ENCODE measurements at regions not wholly inside any gene's neighbourhood (a gene's known extent, or its start where the extent isn't known, plus 50 kb on each side); places are given as distances from the start of the nearest gene placed in this dataset.

GRCh38 chr2:40592218-40592617 is 140.3 kb upstream of the SLC8A1 start:
- Histone ChIP-seq H3K27me3 (ENCODE audit: insufficient read depth, poor library complexity, severe bottlenecking) (no peaks in the 10 kb centered on the region), H3K4me3 (replicated peaks; ENCODE audit: insufficient read depth, low read length) (no peak overlapping the region), H3K27ac (replicated peaks) (no peak overlapping the region)
- DNase-seq (ENCODE audit: low read depth in 1 of 2, low spot score in 1 of 2) = no peak
- TF ChIP-seq REST (IDR thresholded peaks at IDR 0.05; ENCODE audit: insufficient replicate concordance, low read depth) (no peak), SPI1 (IDR thresholded peaks at IDR 0.05; ENCODE audit: borderline replicate concordance, low read depth) (no peak), POLR2AphosphoS5 (IDR thresholded peaks at IDR 0.05; ENCODE audit: low read depth) (no peak), CTCF (IDR thresholded peaks at IDR 0.05; ENCODE audit: insufficient read depth, low read length) (no peak)

GRCh38 chr2:40606862-40607261 is 155.0 kb upstream of the SLC8A1 start:
- Histone ChIP-seq H3K4me3 (replicated peaks; ENCODE audit: insufficient read depth, low read length) (no peak overlapping the region), H3K27ac (replicated peaks) (no peak overlapping the region), H3K27me3 (ENCODE audit: insufficient read depth, poor library complexity, severe bottlenecking) (no peaks in the 10 kb centered on the region)
- no peak for DNase-seq (ENCODE audit: low read depth in 1 of 2, low spot score in 1 of 2)
- TF ChIP-seq SPI1 (IDR thresholded peaks at IDR 0.05; ENCODE audit: borderline replicate concordance, low read depth) = no peak
- TF ChIP-seq GABPA (IDR thresholded peaks at IDR 0.05; ENCODE audit: low read depth) = no peak
- TF ChIP-seq REST (IDR thresholded peaks at IDR 0.05; ENCODE audit: insufficient replicate concordance, low read depth) = no peak
- TF ChIP-seq CTCF (IDR thresholded peaks at IDR 0.05; ENCODE audit: insufficient read depth, low read length) = no peak
- no peak for TF ChIP-seq POLR2AphosphoS5 (IDR thresholded peaks at IDR 0.05; ENCODE audit: low read depth)

- Histone ChIP-seq H3K27me3 (ENCODE audit: insufficient read depth, poor library complexity, severe bottlenecking) (no peaks in the 10 kb centered on the region), H3K27ac (replicated peaks) (no peak overlapping the region), H3K4me3 (replicated peaks; ENCODE audit: insufficient read depth, low read length) (no peak overlapping the region)
- TF ChIP-seq SPI1 (IDR thresholded peaks at IDR 0.05; ENCODE audit: borderline replicate concordance, low read depth) (no peak), GABPA (IDR thresholded peaks at IDR 0.05; ENCODE audit: low read depth) (no peak), CTCF (IDR thresholded peaks at IDR 0.05; ENCODE audit: insufficient read depth, low read length) (no peak), POLR2AphosphoS5 (IDR thresholded peaks at IDR 0.05; ENCODE audit: low read depth) (no peak), REST (IDR thresholded peaks at IDR 0.05; ENCODE audit: insufficient replicate concordance, low read depth) (no peak)
- DNase-seq (ENCODE audit: low read depth in 1 of 2, low spot score in 1 of 2) = no peak
Measured at GRCh38 chr2:40611196-40611595, 159.3 kb upstream of the SLC8A1 start.

All from HL-60 (cell line).